Left ventricle myocardium inferior (tissue), 1 donor: ENCODE measurements at regions not wholly inside any gene's neighbourhood (a gene's known extent, or its start where the extent isn't known, plus 50 kb on each side); places are given as distances from the start of the nearest gene placed in this dataset.

Experiments used
- DNase-seq: peaks from one replicate; pipeline ENCODE4 v3.0.0-alpha.2; 2020
- H3K27ac ChIP-seq: fragments of 200-600 bp; replicated peaks from 2 replicates; pipeline ENCODE4 v1.8.0; 2021
- H3K27me3 ChIP-seq: fragments of 200-600 bp; 2 replicates; pipeline ENCODE4 v1.8.0; 2021; ENCODE audit warnings: low read depth
- H3K36me3 ChIP-seq: fragments of 200-600 bp; 2 replicates; pipeline ENCODE4 v1.8.0; 2021
- H3K4me1 ChIP-seq: fragments of 200-600 bp; 2 replicates; pipeline ENCODE4 v1.8.0; 2021
- H3K4me3 ChIP-seq: fragments of 200-600 bp; 2 replicates; pipeline ENCODE4 v1.8.0; 2021; ENCODE audit warnings: mild to moderate bottlenecking, moderate library complexity
- H3K9me3 ChIP-seq: fragments of 200-600 bp; replicated peaks from 2 replicates; pipeline ENCODE4 v1.8.0; 2021
- CTCF ChIP-seq: fragments of 200-600 bp; IDR thresholded peaks from 2 replicates; pipeline ENCODE4 v1.8.0; 2021; ENCODE audit warnings: antibody characterized with exemption, mild to moderate bottlenecking, borderline replicate concordance
- intact Hi-C: fragments of 100-400 bp; cut with micrococcal nuclease; formaldehyde crosslinking; loops from one replicate; pipeline ENCODE4 v1.11.0; 2022
- donor health status: DM: no; HTN: yes; CAD: no; lungs with severe emphysema.

- Histone ChIP-seq H3K27ac (no peak overlapping the region), H3K27me3 (no peaks in the 10 kb centered on the region), H3K4me1 (peaks cover under 1% of the 10 kb centered on the region), H3K9me3 (no peaks in the 10 kb centered on the region), H3K4me3 (no peak overlapping the region), H3K36me3 (no peaks in the 10 kb centered on the region)
- intact Hi-C loops: no loop called here
- DNase-seq: no peak
- no peak for TF ChIP-seq CTCF
Observed at GRCh38 chr5:36363101-36363500, 61.4 kb upstream of the RANBP3L start.

DNA sequence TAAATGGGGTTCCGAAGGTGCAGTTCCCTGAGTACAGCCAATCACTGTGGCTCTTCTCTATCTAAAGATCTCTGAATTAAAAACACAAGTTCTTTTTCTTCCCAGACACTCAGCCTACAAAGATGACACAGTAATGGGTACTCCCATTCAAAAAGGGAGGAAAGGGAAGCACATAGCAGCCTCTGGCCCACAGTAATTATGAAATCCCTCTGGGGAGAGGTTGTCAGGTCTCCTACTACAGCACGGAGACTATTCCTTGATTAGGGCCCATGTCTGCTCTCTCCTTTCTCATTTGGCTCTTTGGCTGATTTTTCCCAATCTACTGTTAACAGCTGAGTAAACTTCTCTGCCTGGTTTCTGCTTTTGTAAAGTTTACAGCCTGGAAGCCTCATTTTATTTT is 62.0 kb upstream of the RANBP3L start:
- Histone ChIP-seq H3K9me3 (no peaks in the 10 kb centered on the region), H3K27ac (no peak overlapping the region), H3K4me3 (no peak overlapping the region), H3K36me3 (no peaks in the 10 kb centered on the region), H3K27me3 (no peaks in the 10 kb centered on the region), H3K4me1 (no peaks in the 10 kb centered on the region)
- TF ChIP-seq CTCF: no peak
- DNase-seq: no peak
- intact Hi-C loops: no loop called here

GRCh38 chr5:36364473-36364872 is 62.8 kb upstream of the RANBP3L start:
- no peak overlapping the region for H3K27ac ChIP-seq
- no peaks in the 10 kb centered on the region for H3K27me3 ChIP-seq
- H3K4me1 ChIP-seq: no peaks in the 10 kb centered on the region
- H3K4me3 ChIP-seq: no peak overlapping the region
- H3K9me3 ChIP-seq: no peaks in the 10 kb centered on the region
- DNase-seq: no peak
- intact Hi-C loops: no loop called here
- no peak for TF ChIP-seq CTCF
- H3K36me3 ChIP-seq: no peaks in the 10 kb centered on the region

DNA sequence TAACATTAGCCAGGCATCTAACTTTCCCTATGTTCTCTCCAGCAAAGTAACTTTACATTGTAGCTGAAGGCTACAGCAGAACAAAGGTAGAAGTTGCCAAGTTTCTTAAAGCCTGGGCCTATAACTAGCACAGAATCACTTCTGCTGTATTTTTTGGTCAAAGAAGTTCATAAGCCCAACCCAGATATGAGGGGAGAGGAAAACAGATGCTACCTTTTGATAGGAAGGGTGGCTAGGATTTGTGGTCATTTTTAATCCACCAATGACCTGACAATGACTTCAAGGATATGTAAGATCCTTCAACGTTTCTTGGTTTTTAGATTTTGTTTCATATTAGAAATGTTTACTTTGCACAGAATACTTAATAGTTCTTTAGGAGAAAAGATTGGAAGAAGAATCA is 64.2 kb upstream of the RANBP3L start:
- Histone ChIP-seq H3K27me3 (no peaks in the 10 kb centered on the region), H3K27ac (no peak overlapping the region), H3K9me3 (peaks cover 4% of the 10 kb centered on the region), H3K4me3 (no peak overlapping the region), H3K36me3 (no peaks in the 10 kb centered on the region), H3K4me1 (no peaks in the 10 kb centered on the region)
- DNase-seq: no peak
- intact Hi-C loops: no loop called here
- TF ChIP-seq CTCF: no peak

GRCh38 chr5:36366883-36367282 is 65.2 kb upstream of the RANBP3L start:
- intact Hi-C loops: no loop called here
- Histone ChIP-seq H3K27ac (no peak overlapping the region), H3K4me1 (no peaks in the 10 kb centered on the region), H3K36me3 (no peaks in the 10 kb centered on the region), H3K4me3 (no peak overlapping the region), H3K27me3 (no peaks in the 10 kb centered on the region), H3K9me3 (peaks cover 4% of the 10 kb centered on the region)
- TF ChIP-seq CTCF: no peak
- no peak for DNase-seq

DNA sequence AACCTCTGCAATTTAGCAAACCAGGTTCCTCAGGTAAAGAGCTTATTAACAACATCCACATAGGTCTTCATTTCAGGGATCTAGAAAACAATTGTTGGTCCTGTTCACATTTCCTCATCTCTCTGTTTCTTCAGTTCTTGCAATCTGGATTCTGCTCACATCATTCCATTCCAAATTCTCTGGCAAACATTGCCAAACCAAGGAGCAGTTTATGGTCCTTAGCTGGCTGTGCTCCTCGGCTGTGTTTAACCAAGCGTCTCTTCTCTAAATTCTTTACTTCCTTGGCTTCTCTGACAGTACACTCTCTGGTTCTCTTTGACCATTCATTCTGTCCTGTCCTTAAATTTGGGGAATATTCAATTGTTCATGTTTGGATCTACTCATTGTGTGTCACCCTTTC is 65.8 kb upstream of the RANBP3L start:
- no peaks in the 10 kb centered on the region for H3K36me3 ChIP-seq
- H3K4me1 ChIP-seq: no peaks in the 10 kb centered on the region
- no peak for TF ChIP-seq CTCF
- H3K27ac ChIP-seq: no peak overlapping the region
- DNase-seq: no peak
- no peaks in the 10 kb centered on the region for H3K27me3 ChIP-seq
- intact Hi-C loops: no loop called here
- H3K9me3 ChIP-seq: peaks cover 4% of the 10 kb centered on the region
- H3K4me3 ChIP-seq: no peak overlapping the region
